ENCODE measurements at regions not wholly inside any gene's neighbourhood (a gene's known extent, or its start where the extent isn't known, plus 50 kb on each side); places are given as distances from the start of the nearest gene placed in this dataset.

GRCh38 chr11:56906683-56907148, 82.0 kb upstream of the OR5AK2 start:
- TF ChIP-seq CTCF (conservative IDR thresholded peaks at IDR 0.05 in 1 of 2, IDR thresholded peaks at IDR 0.05 in 1 of 2; ENCODE audit: extremely low read depth in 1 of 2, insufficient read depth in 1 of 2, low read depth in 1 of 2, low read length in 2 of 2) = no peak
- no peak for TF ChIP-seq EZH2 (IDR thresholded peaks at IDR 0.05; ENCODE audit: borderline replicate concordance, low read length)

Measured in mammary epithelial cell (primary cell).